ENCODE measurements at regions not wholly inside any gene's neighbourhood (a gene's known extent, or its start where the extent isn't known, plus 50 kb on each side); places are given as distances from the start of the nearest gene placed in this dataset.

DNA sequence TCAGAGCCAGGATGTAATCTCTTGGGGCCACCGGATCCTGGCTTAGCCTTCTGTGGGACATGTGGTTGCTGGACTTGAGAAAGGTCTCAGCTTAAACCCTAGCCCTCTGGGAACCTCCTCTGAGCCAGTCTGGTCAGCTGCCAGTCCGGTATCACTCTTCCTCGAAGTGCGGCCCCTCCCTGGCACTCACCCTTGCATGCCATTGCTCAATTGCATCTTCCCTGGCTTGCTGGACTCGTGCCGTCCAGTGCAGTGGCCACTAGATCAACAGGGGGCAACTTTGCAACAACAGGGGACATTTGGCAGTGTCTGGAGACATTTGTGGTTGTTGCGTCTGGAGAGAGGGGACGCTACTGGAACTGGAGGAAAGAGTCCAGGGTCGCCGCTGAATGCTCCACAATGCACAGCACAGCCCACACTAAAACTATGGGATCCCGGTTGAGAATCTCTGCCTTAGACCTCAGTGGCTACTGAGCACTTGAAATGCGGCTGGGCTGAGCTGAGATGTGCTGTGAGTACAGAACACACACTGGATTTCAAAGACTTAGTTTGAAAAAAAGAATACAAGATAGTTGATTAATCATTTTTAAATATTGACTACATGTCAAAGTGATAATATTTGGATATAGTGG, 152.1 kb downstream of the TFAP2C start:
- TF ChIP-seq CTCF (IDR thresholded peaks at IDR 0.05), result no peak
- no peak for TF ChIP-seq POLR2A (IDR thresholded peaks at IDR 0.05)
